ENCODE measurements at regions not wholly inside any gene's neighbourhood (a gene's known extent, or its start where the extent isn't known, plus 50 kb on each side); places are given as distances from the start of the nearest gene placed in this dataset.

GRCh38 chr6:4563877-4564276 lies 212.3 kb upstream of the CDYL start (continued):
- no peak for TF ChIP-seq CEBPZ (IDR thresholded peaks at IDR 0.05; ENCODE audit: borderline replicate concordance, low read depth, low read length)
- TF ChIP-seq JUNB (CRISPR knock-in tag; conservative IDR thresholded peaks at IDR 0.05) = peak; percentile 92
- TF ChIP-seq ZNF239 (CRISPR knock-in tag; IDR thresholded peaks at IDR 0.05) = no peak
- no peak for TF ChIP-seq HSF4 (CRISPR knock-in tag; IDR thresholded peaks at IDR 0.05; ENCODE audit: borderline replicate concordance)
- TF ChIP-seq MYBL2 (IDR thresholded peaks at IDR 0.05; ENCODE audit: low read depth) = no peak
- no peak for TF ChIP-seq MYBL2 (CRISPR knock-in tag; IDR thresholded peaks at IDR 0.05; ENCODE audit: borderline replicate concordance)
- peak; percentile 86 for TF ChIP-seq JUND (IDR thresholded peaks at IDR 0.05; ENCODE audit: borderline replicate concordance, low read depth, low read length)
- peak; percentile 86; the same call in 1 of the 3 replicates for TF ChIP-seq JUND (tag; IDR thresholded peaks at IDR 0.05; ENCODE audit: borderline replicate concordance, low read depth, low read length)

DNA sequence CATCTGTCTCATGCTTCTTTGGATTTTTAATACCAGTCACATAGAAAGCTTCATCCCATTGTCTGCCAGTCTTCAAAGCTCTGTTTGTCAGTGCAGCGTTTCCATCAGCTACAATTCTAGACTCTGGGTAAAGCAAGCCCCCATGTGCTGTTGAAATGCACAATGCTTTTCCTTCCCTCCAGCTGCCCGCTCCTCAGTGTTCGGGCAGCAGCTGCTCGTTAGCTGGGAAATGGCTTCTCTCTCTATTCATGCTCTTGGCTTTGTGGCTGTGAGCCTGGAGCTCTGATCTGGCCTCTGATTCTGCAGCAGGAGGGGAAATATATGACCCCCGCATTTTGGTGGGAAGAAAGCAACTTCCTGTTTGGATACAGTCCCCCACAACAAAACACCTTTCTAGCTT lies 213.0 kb upstream of the CDYL start:
- Histone ChIP-seq H3K79me2 (ENCODE audit: control insufficient read depth, insufficient read depth, low read length) (no peaks in the 10 kb centered on the region), H3K27me3 (ENCODE audit: control insufficient read depth in 2 of 2, insufficient read depth in 2 of 2, low read length in 2 of 2) (peaks cover 45 to 80% of the 10 kb centered on the region in 2 experiments), H4K20me1 (replicated peaks; ENCODE audit: control insufficient read depth, insufficient read depth, low read length) (no peaks in the 10 kb centered on the region; the same call in 1 of the 2 replicates), H3K4me1 (replicated peaks in 1 of 2; ENCODE audit: control insufficient read depth in 2 of 2, insufficient read depth in 2 of 2, low read length in 2 of 2) (no peaks in the 10 kb centered on the region; a peak in 1 of 5 replicates), H2AFZ (ENCODE audit: low read depth, low read length) (no peak overlapping the region), H3K9me1 (ENCODE audit: control insufficient read depth, insufficient read depth, low read length) (no peaks in the 10 kb centered on the region), H3K9ac (ENCODE audit: insufficient read depth in 1 of 2, low read depth in 2 of 2, low read length in 2 of 2) (no peak overlapping the region), H3K4me3 (no peak overlapping the region), H3K4me2 (ENCODE audit: insufficient read depth, low read length) (no peak overlapping the region), H3K9me3 (replicated peaks; ENCODE audit: control insufficient read depth, insufficient read depth, low read depth, low read length) (no peaks in the 10 kb centered on the region), H3K36me3 (ENCODE audit: control insufficient read depth, insufficient read depth, low read length) (no peaks in the 10 kb centered on the region), H3K27ac (ENCODE audit: extremely low read depth, low read depth, low read length) (no peak overlapping the region)
- WGBS (ENCODE audit: insufficient coverage, low coverage, missing lambda C conversion rate) = 0% methylated on average over 5 of the region's 5 CpGs
- intact Hi-C loops (cut with micrococcal nuclease) = no loop called here
- FAIRE-seq = no peak
- ChIA-PET POLR2A (interaction anchor here (0.6 kb wide), 1 partner anchor 27 kb away, joined by 3 read pairs; no protein-coding TSS in a partner anchor), CTCF (ENCODE audit: low intra/inter-chr PET ratio) (no interaction called here)
- no peak for ATAC-seq
- DNase-seq (ENCODE audit: extremely low read depth in 1 of 4, low spot score in 3 of 4) = no peak
- no TSS peak for BruUV-seq (replicated peaks)
- in situ Hi-C loops (cut with MboI) = no loop called here
- TF ChIP-seq CBFA2T2 (conservative IDR thresholded peaks at IDR 0.05) (no peak), ZNF384 (IDR thresholded peaks at IDR 0.05; ENCODE audit: low read depth, low read length) (no peak), ZC3H4 (CRISPR knock-in tag; IDR thresholded peaks at IDR 0.05; ENCODE audit: borderline replicate concordance) (no peak), ADNP (tag; IDR thresholded peaks at IDR 0.05) (no peak), ZBTB2 (IDR thresholded peaks at IDR 0.05) (no peak), GATAD2B (IDR thresholded peaks at IDR 0.05; ENCODE audit: borderline replicate concordance) (no peak)
- TF ChIP-seq, protein P1, sequence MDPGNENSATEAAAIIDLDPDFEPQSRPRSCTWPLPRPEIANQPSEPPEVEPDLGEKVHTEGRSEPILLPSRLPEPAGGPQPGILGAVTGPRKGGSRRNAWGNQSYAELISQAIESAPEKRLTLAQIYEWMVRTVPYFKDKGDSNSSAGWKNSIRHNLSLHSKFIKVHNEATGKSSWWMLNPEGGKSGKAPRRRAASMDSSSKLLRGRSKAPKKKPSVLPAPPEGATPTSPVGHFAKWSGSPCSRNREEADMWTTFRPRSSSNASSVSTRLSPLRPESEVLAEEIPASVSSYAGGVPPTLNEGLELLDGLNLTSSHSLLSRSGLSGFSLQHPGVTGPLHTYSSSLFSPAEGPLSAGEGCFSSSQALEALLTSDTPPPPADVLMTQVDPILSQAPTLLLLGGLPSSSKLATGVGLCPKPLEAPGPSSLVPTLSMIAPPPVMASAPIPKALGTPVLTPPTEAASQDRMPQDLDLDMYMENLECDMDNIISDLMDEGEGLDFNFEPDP (CRISPR knock-in tag; IDR thresholded peaks at IDR 0.05) = no peak
- TF ChIP-seq, protein P2, sequence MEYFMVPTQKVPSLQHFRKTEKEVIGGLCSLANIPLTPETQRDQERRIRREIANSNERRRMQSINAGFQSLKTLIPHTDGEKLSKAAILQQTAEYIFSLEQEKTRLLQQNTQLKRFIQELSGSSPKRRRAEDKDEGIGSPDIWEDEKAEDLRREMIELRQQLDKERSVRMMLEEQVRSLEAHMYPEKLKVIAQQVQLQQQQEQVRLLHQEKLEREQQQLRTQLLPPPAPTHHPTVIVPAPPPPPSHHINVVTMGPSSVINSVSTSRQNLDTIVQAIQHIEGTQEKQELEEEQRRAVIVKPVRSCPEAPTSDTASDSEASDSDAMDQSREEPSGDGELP (CRISPR knock-in tag; IDR thresholded peaks at IDR 0.05; ENCODE audit: borderline replicate concordance) = no peak

Measured in K562 (cell line).